ENCODE measurements at regions not wholly inside any gene's neighbourhood (a gene's known extent, or its start where the extent isn't known, plus 50 kb on each side); places are given as distances from the start of the nearest gene placed in this dataset.

- no peak overlapping the region for H3K4me3 Mint-ChIP-seq
- peak in 1 of 14 experiments; percentile 12 for DNase-seq
- H3K36me3 Mint-ChIP-seq (ENCODE audit: low read depth): no peaks in the 10 kb centered on the region
- H3K9me3 Mint-ChIP-seq: no peaks in the 10 kb centered on the region
- POLR2A ChIA-PET: no interaction called here
- CTCF ChIA-PET: no interaction called here
- Histone ChIP-seq H3K27me3 (ENCODE audit: control insufficient read depth in 1 of 2, insufficient read depth in 2 of 2, low read length in 2 of 2) (no peaks in the 10 kb centered on the region), H3K36me3 (ENCODE audit: insufficient read depth, low read length) (no peaks in the 10 kb centered on the region), H3K4me1 (ENCODE audit: insufficient read depth, low read length) (no peaks in the 10 kb centered on the region), H3K27ac (ENCODE audit: low read depth in 1 of 2, low read length in 2 of 2) (no peak overlapping the region), H3K4me3 (ENCODE audit: low read length) (no peak overlapping the region), H3K9me3 (ENCODE audit: control insufficient read depth in 1 of 2, insufficient read depth in 1 of 2, low read length in 2 of 2) (peaks cover 0 to 9% of the 10 kb centered on the region in 2 experiments)
- intact Hi-C loops (cut with DNase I, micrococcal nuclease): no loop called here
- peaks cover 18% of the 10 kb centered on the region for H3K27me3 Mint-ChIP-seq
- H3K4me1 Mint-ChIP-seq (ENCODE audit: low read depth): no peaks in the 10 kb centered on the region
- no peak overlapping the region for H3K27ac Mint-ChIP-seq
- TF ChIP-seq, protein P1, sequence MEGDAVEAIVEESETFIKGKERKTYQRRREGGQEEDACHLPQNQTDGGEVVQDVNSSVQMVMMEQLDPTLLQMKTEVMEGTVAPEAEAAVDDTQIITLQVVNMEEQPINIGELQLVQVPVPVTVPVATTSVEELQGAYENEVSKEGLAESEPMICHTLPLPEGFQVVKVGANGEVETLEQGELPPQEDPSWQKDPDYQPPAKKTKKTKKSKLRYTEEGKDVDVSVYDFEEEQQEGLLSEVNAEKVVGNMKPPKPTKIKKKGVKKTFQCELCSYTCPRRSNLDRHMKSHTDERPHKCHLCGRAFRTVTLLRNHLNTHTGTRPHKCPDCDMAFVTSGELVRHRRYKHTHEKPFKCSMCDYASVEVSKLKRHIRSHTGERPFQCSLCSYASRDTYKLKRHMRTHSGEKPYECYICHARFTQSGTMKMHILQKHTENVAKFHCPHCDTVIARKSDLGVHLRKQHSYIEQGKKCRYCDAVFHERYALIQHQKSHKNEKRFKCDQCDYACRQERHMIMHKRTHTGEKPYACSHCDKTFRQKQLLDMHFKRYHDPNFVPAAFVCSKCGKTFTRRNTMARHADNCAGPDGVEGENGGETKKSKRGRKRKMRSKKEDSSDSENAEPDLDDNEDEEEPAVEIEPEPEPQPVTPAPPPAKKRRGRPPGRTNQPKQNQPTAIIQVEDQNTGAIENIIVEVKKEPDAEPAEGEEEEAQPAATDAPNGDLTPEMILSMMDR (IDR thresholded peaks at IDR 0.05): no peak
- no peak for ATAC-seq (ENCODE audit: poor library complexity)
Measured at GRCh38 chr9:134967547-134967930, 49.8 kb upstream of the FCN1 start.

GRCh38 chr9:134968011-134968822 is 50.5 kb upstream of the FCN1 start:
- no peaks in the 10 kb centered on the region for H3K4me1 Mint-ChIP-seq (ENCODE audit: low read depth)
- no peak overlapping the region for H3K27ac ChIP-seq (ENCODE audit: low read depth in 1 of 2, low read length in 2 of 2)
- peaks cover 0 to 9% of the 10 kb centered on the region in 2 experiments for H3K9me3 ChIP-seq (ENCODE audit: control insufficient read depth in 1 of 2, insufficient read depth in 1 of 2, low read length in 2 of 2)
- no peak overlapping the region for H3K4me3 Mint-ChIP-seq
- H3K27ac Mint-ChIP-seq: no peak overlapping the region
- no peaks in the 10 kb centered on the region for H3K36me3 Mint-ChIP-seq (ENCODE audit: low read depth)
- H3K36me3 ChIP-seq (ENCODE audit: insufficient read depth, low read length): no peaks in the 10 kb centered on the region
- H3K9me3 Mint-ChIP-seq: no peaks in the 10 kb centered on the region
- H3K27me3 Mint-ChIP-seq: peaks cover 18% of the 10 kb centered on the region
- H3K27me3 ChIP-seq (ENCODE audit: control insufficient read depth in 1 of 2, insufficient read depth in 2 of 2, low read length in 2 of 2): no peaks in the 10 kb centered on the region
- DNase-seq (peak in 1 of 14 experiments; percentile 12), ATAC-seq (ENCODE audit: poor library complexity) (no peak)
- ChIA-PET POLR2A (no interaction called here), CTCF (no interaction called here)
- TF ChIP-seq, protein P1 (IDR thresholded peaks at IDR 0.05): no peak
- intact Hi-C loops (cut with DNase I, micrococcal nuclease): no loop called here
- H3K4me3 ChIP-seq (ENCODE audit: low read length): no peak overlapping the region
- no peaks in the 10 kb centered on the region for H3K4me1 ChIP-seq (ENCODE audit: insufficient read depth, low read length)

- Mint-ChIP-seq H3K9me3 (no peaks in the 10 kb centered on the region), H3K36me3 (ENCODE audit: low read depth) (no peaks in the 10 kb centered on the region), H3K27me3 (peaks cover 18% of the 10 kb centered on the region), H3K4me1 (ENCODE audit: low read depth) (no peaks in the 10 kb centered on the region), H3K4me3 (no peak overlapping the region), H3K27ac (no peak overlapping the region)
- Histone ChIP-seq H3K4me1 (ENCODE audit: insufficient read depth, low read length) (no peaks in the 10 kb centered on the region), H3K4me3 (ENCODE audit: low read length) (no peak overlapping the region), H3K9me3 (ENCODE audit: control insufficient read depth in 1 of 2, insufficient read depth in 1 of 2, low read length in 2 of 2) (peaks cover 0 to 9% of the 10 kb centered on the region in 2 experiments), H3K27ac (ENCODE audit: low read depth in 1 of 2, low read length in 2 of 2) (no peak overlapping the region), H3K36me3 (ENCODE audit: insufficient read depth, low read length) (no peaks in the 10 kb centered on the region), H3K27me3 (ENCODE audit: control insufficient read depth in 1 of 2, insufficient read depth in 2 of 2, low read length in 2 of 2) (no peaks in the 10 kb centered on the region)
- intact Hi-C loops (cut with DNase I, micrococcal nuclease): no loop called here
- CTCF ChIA-PET: no interaction called here
- ATAC-seq (ENCODE audit: poor library complexity) (no peak), DNase-seq (no peak)
- POLR2A ChIA-PET: no interaction called here
- TF ChIP-seq, protein P1 (IDR thresholded peaks at IDR 0.05): no peak
Measured at GRCh38 chr9:134968823-134969090, 51.0 kb upstream of the FCN1 start.
